SK-N-SH treated with all-trans-retinoic acid at 6 μM for 48 hours (cell line): ENCODE measurements at regions not wholly inside any gene's neighbourhood (a gene's known extent, or its start where the extent isn't known, plus 50 kb on each side); places are given as distances from the start of the nearest gene placed in this dataset.

Experiments
- ATAC-seq: fragments of 200-7000 bp; cut with Tn5 transposase; 3 replicates; pipeline ENCODE4 v1.9.1; 2020; ENCODE audit warnings: mild to moderate bottlenecking, moderate library complexity
- ARNTL ChIP-seq: fragments of 450-650 bp; formaldehyde crosslinking; IDR thresholded peaks from 2 replicates; pipeline ENCODE4 v1.5.0; 2020; ENCODE audit warnings: low read depth, mild to moderate bottlenecking, moderate library complexity, borderline replicate concordance
- BACH2 ChIP-seq: fragments of 250-450 bp; sonication (Bioruptor Pico); IDR thresholded peaks from 2 replicates; pipeline ENCODE4 v1.9.0; 2021; ENCODE audit warnings: mild to moderate bottlenecking, borderline replicate concordance
- CSDC2 ChIP-seq: fragments of 250-450 bp; sonication (Bioruptor Pico); IDR thresholded peaks from 2 replicates; pipeline ENCODE4 v1.5.0; 2020; ENCODE audit warnings: mild to moderate bottlenecking, moderate library complexity
- ESRRG ChIP-seq: fragments of 250-450 bp; sonication (Bioruptor Pico); IDR thresholded peaks from 2 replicates; pipeline ENCODE4 v1.6.1; 2021; ENCODE audit warnings: mild to moderate bottlenecking
- OSR1 ChIP-seq: fragments of 250-450 bp; sonication (Bioruptor Pico); IDR thresholded peaks from 2 replicates; pipeline ENCODE4 v1.8.0; 2022; ENCODE audit warnings: moderate library complexity, mild to moderate bottlenecking, inconsistent platforms
- PPARA ChIP-seq: fragments of 250-450 bp; sonication (Bioruptor Pico); IDR thresholded peaks from 2 replicates; pipeline ENCODE4 v1.5.0; 2020; ENCODE audit warnings: mild to moderate bottlenecking, borderline replicate concordance
- RARB ChIP-seq: fragments of 250-450 bp; sonication (Bioruptor Pico); IDR thresholded peaks from 2 replicates; pipeline ENCODE4 v1.8.0; 2021; ENCODE audit warnings: mild to moderate bottlenecking, moderate library complexity
- SNAI2 ChIP-seq: fragments of 250-450 bp; sonication (Bioruptor Pico); IDR thresholded peaks from 2 replicates; pipeline ENCODE4 v1.5.0; 2020; ENCODE audit warnings: mild to moderate bottlenecking, moderate library complexity
- TCF4 ChIP-seq: fragments of 250-450 bp; sonication (Bioruptor Pico); IDR thresholded peaks from 2 replicates; pipeline ENCODE4 v1.8.0; 2021; ENCODE audit warnings: mild to moderate bottlenecking, moderate library complexity, borderline replicate concordance
- TOX ChIP-seq: fragments of 250-450 bp; sonication (Bioruptor Pico); IDR thresholded peaks from 2 replicates; pipeline ENCODE4 v1.8.0; 2021; ENCODE audit warnings: mild to moderate bottlenecking, moderate library complexity, borderline replicate concordance
- ZC3H10 ChIP-seq: fragments of 250-450 bp; sonication (Bioruptor Pico); IDR thresholded peaks from 2 replicates; pipeline ENCODE4 v1.5.1; 2021; ENCODE audit warnings: mild to moderate bottlenecking, moderate library complexity
- ZFP3 ChIP-seq: fragments of 250-450 bp; sonication (Bioruptor Pico); IDR thresholded peaks from 2 replicates; pipeline ENCODE4 v1.5.0; 2020; ENCODE audit warnings: mild to moderate bottlenecking, moderate library complexity
- ZNF565 ChIP-seq: fragments of 450-650 bp; formaldehyde crosslinking; conservative IDR thresholded peaks from 2 replicates; pipeline ENCODE4 v1.5.0; 2020; ENCODE audit warnings: low read depth, mild to moderate bottlenecking, moderate library complexity
- ZNF70 ChIP-seq: fragments of 450-650 bp; formaldehyde crosslinking; IDR thresholded peaks from 2 replicates; pipeline ENCODE4 v1.5.0; 2020; ENCODE audit warnings: mild to moderate bottlenecking, moderate library complexity
- ZNF8 ChIP-seq: fragments of 450-650 bp; formaldehyde crosslinking; IDR thresholded peaks from 2 replicates; pipeline ENCODE4 v1.5.0; 2020; ENCODE audit warnings: mild to moderate bottlenecking, moderate library complexity
- TF ChIP-seq, protein P1 (sequence below): fragments of 250-450 bp; sonication (Bioruptor Pico); IDR thresholded peaks from 2 replicates; pipeline ENCODE4 v1.5.1; 2021; ENCODE audit warnings: mild to moderate bottlenecking, moderate library complexity
- TF ChIP-seq, protein P2 (sequence below): fragments of 250-450 bp; sonication (Bioruptor Pico); IDR thresholded peaks from 2 replicates; pipeline ENCODE4 v1.8.0; 2021; ENCODE audit warnings: low read depth, mild to moderate bottlenecking, moderate library complexity, borderline replicate concordance
- TF ChIP-seq, protein P3 (sequence below): fragments of 250-450 bp; sonication (Bioruptor Pico); IDR thresholded peaks from 2 replicates; pipeline ENCODE4 v1.8.0; 2020; ENCODE audit warnings: mild to moderate bottlenecking, moderate library complexity, borderline replicate concordance
- TF ChIP-seq, protein P4 (sequence below): fragments of 250-450 bp; sonication (Bioruptor Pico); IDR thresholded peaks from 2 replicates; pipeline ENCODE4 v1.5.1; 2020; ENCODE audit warnings: low read depth, mild to moderate bottlenecking, moderate library complexity

DNA sequence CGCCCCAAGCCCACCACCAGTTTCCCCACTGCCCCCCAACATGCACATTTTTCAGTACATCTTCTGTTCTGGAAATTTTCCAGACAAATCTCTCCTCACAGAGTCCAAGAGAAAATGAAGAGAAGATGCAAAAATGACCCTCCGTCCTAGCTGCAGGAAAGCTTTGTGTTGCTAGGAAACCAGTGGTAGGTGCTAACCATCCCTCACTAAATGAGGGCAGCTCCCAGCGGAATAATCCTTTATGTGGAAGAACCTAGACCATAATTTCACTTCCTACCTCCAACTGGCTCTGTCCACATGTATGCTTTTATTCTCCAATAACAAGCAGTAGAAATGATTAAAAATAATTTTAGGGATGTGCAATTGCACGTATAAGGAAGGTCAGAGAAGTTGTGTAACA, 311.9 kb upstream of the EPHA4 start:
- TF ChIP-seq, protein P1, sequence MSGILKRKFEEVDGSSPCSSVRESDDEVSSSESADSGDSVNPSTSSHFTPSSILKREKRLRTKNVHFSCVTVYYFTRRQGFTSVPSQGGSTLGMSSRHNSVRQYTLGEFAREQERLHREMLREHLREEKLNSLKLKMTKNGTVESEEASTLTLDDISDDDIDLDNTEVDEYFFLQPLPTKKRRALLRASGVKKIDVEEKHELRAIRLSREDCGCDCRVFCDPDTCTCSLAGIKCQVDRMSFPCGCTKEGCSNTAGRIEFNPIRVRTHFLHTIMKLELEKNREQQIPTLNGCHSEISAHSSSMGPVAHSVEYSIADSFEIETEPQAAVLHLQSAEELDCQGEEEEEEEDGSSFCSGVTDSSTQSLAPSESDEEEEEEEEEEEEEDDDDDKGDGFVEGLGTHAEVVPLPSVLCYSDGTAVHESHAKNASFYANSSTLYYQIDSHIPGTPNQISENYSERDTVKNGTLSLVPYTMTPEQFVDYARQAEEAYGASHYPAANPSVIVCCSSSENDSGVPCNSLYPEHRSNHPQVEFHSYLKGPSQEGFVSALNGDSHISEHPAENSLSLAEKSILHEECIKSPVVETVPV: no peak
- TF ChIP-seq ZNF565 (CRISPR knock-in tag) (no peak), ZNF70 (CRISPR knock-in tag) (no peak), BACH2 (CRISPR knock-in tag) (no peak)
- TF ChIP-seq, all 23 proteins: peak for 0
- ATAC-seq: no peak

DNA sequence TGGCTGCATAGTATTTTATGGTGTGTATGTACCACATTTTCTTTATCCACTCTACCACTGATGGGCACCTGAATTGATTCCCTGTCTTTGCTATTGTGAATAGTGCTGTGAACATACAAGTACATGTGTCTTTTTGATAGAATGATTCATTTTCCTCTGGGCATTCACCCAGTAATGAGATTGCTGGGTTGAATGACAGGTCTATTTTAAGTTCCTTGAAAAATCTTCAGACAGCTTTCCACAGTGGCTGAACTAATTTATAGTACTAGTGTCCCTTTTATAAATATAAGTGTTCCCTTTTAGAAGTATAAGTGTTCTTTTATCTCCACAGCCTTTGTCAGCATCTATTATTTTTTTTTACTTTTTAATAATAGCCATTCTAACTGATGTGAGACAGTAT, 303.9 kb upstream of the EPHA4 start:
- no peak for TF ChIP-seq SNAI2 (CRISPR knock-in tag)
- TF ChIP-seq, protein P2, sequence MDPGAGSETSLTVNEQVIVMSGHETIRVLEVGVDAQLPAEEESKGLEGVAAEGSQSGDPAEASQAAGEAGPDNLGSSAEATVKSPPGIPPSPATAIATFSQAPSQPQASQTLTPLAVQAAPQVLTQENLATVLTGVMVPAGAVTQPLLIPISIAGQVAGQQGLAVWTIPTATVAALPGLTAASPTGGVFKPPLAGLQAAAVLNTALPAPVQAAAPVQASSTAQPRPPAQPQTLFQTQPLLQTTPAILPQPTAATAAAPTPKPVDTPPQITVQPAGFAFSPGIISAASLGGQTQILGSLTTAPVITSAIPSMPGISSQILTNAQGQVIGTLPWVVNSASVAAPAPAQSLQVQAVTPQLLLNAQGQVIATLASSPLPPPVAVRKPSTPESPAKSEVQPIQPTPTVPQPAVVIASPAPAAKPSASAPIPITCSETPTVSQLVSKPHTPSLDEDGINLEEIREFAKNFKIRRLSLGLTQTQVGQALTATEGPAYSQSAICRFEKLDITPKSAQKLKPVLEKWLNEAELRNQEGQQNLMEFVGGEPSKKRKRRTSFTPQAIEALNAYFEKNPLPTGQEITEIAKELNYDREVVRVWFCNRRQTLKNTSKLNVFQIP (CRISPR knock-in tag): no peak
- TF ChIP-seq OSR1 (CRISPR knock-in tag): no peak
- TF ChIP-seq ESRRG (CRISPR knock-in tag): no peak
- TF ChIP-seq BACH2 (CRISPR knock-in tag): no peak
- TF ChIP-seq TCF4: no peak
- no peak for ATAC-seq

DNA sequence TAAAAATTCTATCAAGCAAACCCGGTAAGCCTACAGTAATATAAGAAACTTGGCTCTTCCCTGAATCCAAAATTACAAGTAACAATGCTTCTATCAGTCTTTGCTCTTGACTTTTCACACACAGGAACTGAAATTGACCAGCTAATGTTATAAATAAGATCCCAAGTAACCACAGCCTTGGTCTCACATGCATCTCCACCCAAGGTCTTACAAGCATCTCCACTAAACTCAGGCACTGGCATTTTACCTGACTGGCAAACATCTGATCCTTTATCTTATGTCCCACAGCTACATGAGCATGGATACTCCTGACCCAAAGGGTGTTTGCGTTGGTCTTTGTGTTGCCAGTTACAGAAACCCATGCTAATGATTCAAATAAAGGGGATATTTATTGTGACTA, 302.3 kb upstream of the EPHA4 start:
- no peak for ATAC-seq
- no peak for TF ChIP-seq ZNF70 (CRISPR knock-in tag)
- TF ChIP-seq TOX (CRISPR knock-in tag): no peak
- TF ChIP-seq, protein P2 (CRISPR knock-in tag): no peak
- TF ChIP-seq, protein P3, sequence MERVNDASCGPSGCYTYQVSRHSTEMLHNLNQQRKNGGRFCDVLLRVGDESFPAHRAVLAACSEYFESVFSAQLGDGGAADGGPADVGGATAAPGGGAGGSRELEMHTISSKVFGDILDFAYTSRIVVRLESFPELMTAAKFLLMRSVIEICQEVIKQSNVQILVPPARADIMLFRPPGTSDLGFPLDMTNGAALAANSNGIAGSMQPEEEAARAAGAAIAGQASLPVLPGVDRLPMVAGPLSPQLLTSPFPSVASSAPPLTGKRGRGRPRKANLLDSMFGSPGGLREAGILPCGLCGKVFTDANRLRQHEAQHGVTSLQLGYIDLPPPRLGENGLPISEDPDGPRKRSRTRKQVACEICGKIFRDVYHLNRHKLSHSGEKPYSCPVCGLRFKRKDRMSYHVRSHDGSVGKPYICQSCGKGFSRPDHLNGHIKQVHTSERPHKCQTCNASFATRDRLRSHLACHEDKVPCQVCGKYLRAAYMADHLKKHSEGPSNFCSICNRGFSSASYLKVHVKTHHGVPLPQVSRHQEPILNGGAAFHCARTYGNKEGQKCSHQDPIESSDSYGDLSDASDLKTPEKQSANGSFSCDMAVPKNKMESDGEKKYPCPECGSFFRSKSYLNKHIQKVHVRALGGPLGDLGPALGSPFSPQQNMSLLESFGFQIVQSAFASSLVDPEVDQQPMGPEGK (CRISPR knock-in tag): no peak
- no peak for TF ChIP-seq ZFP3 (CRISPR knock-in tag)
- TF ChIP-seq RARB (CRISPR knock-in tag): no peak
- TF ChIP-seq SNAI2 (CRISPR knock-in tag): no peak
- TF ChIP-seq ARNTL (CRISPR knock-in tag): no peak
- TF ChIP-seq TCF4: no peak
- TF ChIP-seq ZC3H10 (CRISPR knock-in tag): no peak
- TF ChIP-seq, protein P4, sequence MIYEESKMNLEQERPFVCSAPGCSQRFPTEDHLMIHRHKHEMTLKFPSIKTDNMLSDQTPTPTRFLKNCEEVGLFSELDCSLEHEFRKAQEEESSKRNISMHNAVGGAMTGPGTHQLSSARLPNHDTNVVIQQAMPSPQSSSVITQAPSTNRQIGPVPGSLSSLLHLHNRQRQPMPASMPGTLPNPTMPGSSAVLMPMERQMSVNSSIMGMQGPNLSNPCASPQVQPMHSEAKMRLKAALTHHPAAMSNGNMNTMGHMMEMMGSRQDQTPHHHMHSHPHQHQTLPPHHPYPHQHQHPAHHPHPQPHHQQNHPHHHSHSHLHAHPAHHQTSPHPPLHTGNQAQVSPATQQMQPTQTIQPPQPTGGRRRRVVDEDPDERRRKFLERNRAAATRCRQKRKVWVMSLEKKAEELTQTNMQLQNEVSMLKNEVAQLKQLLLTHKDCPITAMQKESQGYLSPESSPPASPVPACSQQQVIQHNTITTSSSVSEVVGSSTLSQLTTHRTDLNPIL (CRISPR knock-in tag): no peak
- TF ChIP-seq ZNF8 (CRISPR knock-in tag): no peak
- TF ChIP-seq OSR1 (CRISPR knock-in tag): no peak
- no peak for TF ChIP-seq CSDC2 (CRISPR knock-in tag)
- TF ChIP-seq ESRRG (CRISPR knock-in tag): no peak
- TF ChIP-seq PPARA: no peak

DNA sequence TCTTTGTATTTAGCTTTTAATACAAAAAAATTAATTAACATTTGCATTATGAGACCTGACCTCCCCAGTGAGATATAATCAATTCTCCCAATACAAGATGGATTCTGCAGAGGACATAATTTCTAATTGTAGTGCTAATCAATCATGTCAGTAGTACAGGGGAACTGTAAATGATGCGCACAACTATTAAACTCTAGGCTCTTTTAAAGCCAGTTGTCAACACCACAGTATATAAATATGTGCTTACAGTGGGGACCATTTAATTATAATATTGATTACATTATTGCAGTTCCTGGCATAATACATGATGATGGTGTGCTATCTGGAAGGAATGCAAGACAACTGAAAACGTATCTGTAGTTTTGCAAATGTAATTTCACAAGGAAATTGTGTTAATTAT, 285.6 kb upstream of the EPHA4 start:
- no peak for ATAC-seq
- TF ChIP-seq, protein P2 (CRISPR knock-in tag): no peak
- TF ChIP-seq ZNF70 (CRISPR knock-in tag): no peak
- TF ChIP-seq BACH2 (CRISPR knock-in tag): no peak
